GM12891 (cell line): ENCODE measurements at regions not wholly inside any gene's neighbourhood (a gene's known extent, or its start where the extent isn't known, plus 50 kb on each side); places are given as distances from the start of the nearest gene placed in this dataset.

ENCODE experiments used
- DNase-seq: peaks from one replicate; pipeline ENCODE4 v3.0.0; 2011; ENCODE audit warnings: low spot score; ENCODE audit not compliant: insufficient read length
- FAIRE-seq: peaks from 2 replicates; lab custom pipeline; 2011; peaks lifted over from hg19 to GRCh38; lab: Jason Lieb, UNC
- PAX5 ChIP-seq: IDR thresholded peaks from 2 replicates; pipeline ENCODE4 v1.6.1; 2011; ENCODE audit warnings: low read length, moderate library complexity, mild to moderate bottlenecking; ENCODE audit not compliant: insufficient read depth, severe bottlenecking
- POLR2A ChIP-seq: IDR thresholded peaks from 2 replicates; pipeline ENCODE4 v1.6.1; 2011; ENCODE audit warnings: low read depth, low read length, control low read depth
- POLR2AphosphoS5 ChIP-seq: IDR thresholded peaks from 2 replicates; pipeline ENCODE4 v1.6.1; 2011; ENCODE audit warnings: low read depth, low read length, control low read depth
- POU2F2 ChIP-seq: IDR thresholded peaks from 2 replicates; pipeline ENCODE4 v1.6.1; 2011; ENCODE audit warnings: low read depth, mild to moderate bottlenecking, control low read depth, low read length, moderate library complexity
- SPI1 ChIP-seq: IDR thresholded peaks from 2 replicates; pipeline ENCODE4 v1.6.1; 2011; ENCODE audit warnings: low read depth, low read length, control low read depth
- TAF1 ChIP-seq: IDR thresholded peaks from 2 replicates; pipeline ENCODE4 v1.6.1; 2011; ENCODE audit warnings: low read depth, low read length, control low read depth

DNA sequence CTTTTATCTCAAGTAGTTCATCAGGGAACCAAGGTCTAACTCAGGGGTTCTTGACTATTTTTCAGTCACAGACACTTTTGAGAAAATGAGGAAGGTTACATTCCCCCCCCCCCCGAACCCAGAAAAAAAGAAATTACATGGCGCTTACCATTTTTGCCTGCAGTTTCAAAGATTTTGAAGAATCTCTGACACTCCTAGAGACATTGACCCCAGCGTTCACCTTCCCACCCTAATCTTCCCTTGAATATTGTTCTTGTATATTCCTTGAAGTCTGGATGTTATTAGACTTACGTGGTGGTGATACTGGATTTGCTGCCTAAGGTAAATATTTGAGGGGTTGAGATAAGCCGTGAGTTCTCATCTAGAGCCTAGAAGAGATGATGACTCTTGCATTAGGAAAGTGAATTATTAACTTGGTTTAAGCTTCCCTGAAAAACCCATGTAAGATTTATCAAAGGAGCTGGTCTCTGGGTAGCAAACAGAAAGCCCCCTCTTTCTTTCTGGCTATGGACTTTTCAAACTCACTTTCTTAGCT is 245.7 kb upstream of the FOXK1 start:
- no peak for FAIRE-seq
- no peak for DNase-seq
- TF ChIP-seq POLR2AphosphoS5 (no peak), SPI1 (no peak), PAX5 (no peak), POLR2A (no peak), TAF1 (no peak), POU2F2 (no peak)

DNA sequence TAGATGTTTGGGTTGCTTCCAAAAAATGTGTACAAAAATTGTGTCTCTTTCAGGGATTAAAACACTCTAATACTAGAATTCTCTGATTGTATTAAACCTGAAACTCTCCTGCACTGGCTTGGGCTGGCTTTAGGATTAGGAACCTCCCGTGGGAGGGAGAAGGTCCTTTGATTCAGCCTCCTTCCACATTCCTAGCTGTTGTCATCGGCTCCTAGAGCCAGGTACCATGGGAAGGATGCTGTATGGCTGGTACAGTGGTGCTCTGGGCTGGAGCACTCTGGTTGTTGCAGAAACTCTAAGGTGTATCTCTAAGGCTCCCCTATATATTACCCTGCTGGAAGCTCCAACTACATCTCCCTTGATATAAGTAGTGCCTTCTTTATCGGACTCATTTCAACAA is 245.2 kb upstream of the FOXK1 start:
- no peak for TF ChIP-seq PAX5
- TF ChIP-seq POLR2AphosphoS5: no peak
- TF ChIP-seq POLR2A: no peak
- no peak for TF ChIP-seq POU2F2
- TF ChIP-seq TAF1: no peak
- TF ChIP-seq SPI1: no peak
- DNase-seq (no peak), FAIRE-seq (no peak)

DNA sequence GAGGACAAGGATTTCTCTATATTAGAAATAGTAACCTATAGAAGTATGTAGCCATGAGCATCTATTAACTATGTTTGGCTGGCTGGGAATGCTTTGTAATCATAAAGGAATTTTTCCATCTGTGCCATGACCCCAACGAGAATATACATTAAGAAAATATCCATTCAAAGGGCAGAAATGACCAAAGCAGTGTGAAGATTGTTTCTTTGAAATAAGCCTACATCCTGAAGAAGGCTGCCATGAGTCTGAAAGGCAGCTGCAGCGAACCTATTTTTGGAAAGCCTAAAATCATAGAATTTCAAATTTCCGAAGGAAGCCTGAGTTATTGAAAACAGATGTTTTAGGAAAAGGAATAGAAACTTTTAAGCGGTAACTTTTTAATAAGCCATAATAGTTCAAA is 244.2 kb upstream of the FOXK1 start:
- no peak for FAIRE-seq
- TF ChIP-seq POU2F2: no peak
- TF ChIP-seq TAF1: no peak
- TF ChIP-seq PAX5: no peak
- TF ChIP-seq POLR2A: no peak
- no peak for TF ChIP-seq POLR2AphosphoS5
- TF ChIP-seq SPI1: no peak
- no peak for DNase-seq

DNA sequence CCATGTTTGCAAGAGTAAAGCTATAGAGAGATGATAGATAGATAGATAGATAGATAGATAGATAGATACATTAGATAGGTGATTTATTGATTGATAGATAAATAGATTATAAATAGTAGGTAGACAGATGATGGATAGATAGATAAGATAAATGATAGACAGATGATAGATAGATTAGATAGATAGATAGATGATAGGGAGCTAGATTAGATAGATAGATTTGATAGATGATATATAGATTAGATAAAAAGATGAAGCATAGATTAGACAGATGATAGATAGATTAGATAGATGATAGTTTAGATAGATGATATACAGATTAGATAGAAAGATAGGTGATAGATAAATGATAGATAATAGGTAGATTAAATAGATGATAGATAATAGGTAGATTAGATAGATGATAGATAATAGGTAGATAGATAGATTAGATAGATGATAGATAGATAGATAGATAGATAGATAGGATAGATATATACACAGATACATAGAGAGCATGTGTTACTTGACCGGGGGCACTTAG is 243.3 kb upstream of the FOXK1 start:
- FAIRE-seq (no peak), DNase-seq (no peak)
- TF ChIP-seq POLR2A: no peak
- no peak for TF ChIP-seq SPI1
- TF ChIP-seq PAX5: no peak
- TF ChIP-seq POLR2AphosphoS5: no peak
- no peak for TF ChIP-seq TAF1
- no peak for TF ChIP-seq POU2F2

DNA sequence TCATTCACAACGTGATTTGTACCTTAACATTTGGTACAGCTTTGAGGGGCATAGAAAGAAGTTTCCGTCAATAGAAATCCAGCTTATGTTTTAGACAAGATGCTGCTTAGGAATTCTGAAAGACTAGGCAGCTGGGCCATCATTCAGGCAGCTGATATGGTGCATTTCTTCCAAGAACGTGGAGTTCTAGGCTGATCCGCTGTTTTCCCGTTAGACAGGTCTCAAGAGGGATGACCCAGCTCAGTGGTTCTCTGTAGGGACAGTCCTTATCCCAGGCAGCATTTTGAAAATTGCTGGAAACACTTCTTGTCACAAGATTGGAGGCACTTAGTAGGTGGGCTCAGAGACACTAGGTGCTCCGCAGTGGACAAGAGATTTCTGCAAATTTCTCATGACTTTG is 242.7 kb upstream of the FOXK1 start:
- FAIRE-seq: no peak
- TF ChIP-seq SPI1 (no peak), TAF1 (no peak), POLR2A (no peak), POLR2AphosphoS5 (no peak), PAX5 (no peak), POU2F2 (no peak)

DNA sequence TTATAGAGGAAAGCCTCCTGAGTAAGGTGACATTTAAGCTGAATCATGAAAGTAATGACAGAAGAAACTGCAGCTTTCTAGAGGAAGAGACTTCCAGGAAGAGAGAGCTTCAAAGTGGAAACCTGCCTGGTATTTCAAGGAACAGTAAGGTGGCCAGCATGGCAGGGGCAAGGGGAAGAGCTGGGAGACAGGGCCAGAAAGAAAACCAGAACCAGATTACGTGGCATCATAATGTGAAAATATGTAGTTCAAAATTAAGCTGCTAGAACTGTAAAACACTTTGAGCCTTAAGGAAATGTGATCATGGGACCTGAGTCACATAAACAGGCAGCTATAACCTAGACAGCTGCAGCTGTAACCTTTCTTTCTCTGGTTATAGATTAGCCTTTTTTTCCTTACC is 238.0 kb upstream of the FOXK1 start:
- TF ChIP-seq POLR2AphosphoS5 (no peak), SPI1 (no peak)
- no peak for FAIRE-seq
- DNase-seq: no peak

More for the DNA sequence above, 242.7 kb upstream of the FOXK1 start:
- DNase-seq: no peak

DNA sequence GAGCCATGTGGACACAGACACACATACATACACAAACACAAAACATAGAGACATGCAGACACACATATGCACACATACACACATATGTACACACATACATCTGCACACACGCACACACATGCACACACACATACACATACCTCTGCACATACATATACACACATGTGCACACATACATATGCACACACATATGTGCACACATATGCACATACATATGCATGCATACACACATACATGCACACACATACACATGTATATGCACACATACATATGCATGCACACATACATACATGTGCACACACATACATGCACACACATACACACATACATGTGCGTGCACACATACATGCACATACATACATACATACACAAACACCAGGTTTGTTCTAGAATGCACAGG is 236.3 kb upstream of the FOXK1 start:
- no peak for TF ChIP-seq TAF1
- FAIRE-seq: peak; percentile 13
- no peak for DNase-seq

DNA sequence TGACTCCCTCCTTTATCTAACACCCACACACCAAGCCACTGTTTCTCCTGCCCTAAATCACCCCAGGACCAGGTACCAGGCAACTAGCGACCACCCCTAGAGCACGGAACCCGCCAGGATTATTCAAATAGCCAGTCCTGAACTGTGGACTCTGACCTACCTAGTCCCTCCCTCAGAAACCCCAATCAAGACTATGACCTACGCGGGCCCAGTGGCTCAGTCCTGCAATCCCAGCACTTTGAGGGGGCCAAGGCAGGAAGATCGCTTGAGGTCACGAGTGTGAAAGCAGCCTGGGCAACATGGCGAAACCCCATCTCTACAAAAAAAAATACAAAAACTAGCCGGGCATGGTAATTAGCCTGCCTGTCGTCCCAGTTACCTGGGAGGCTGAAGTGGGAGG is 232.8 kb upstream of the FOXK1 start:
- FAIRE-seq (no peak), DNase-seq (no peak)
- TF ChIP-seq POLR2AphosphoS5 (no peak), SPI1 (no peak), POU2F2 (no peak), PAX5 (no peak), POLR2A (no peak), TAF1 (no peak)

DNA sequence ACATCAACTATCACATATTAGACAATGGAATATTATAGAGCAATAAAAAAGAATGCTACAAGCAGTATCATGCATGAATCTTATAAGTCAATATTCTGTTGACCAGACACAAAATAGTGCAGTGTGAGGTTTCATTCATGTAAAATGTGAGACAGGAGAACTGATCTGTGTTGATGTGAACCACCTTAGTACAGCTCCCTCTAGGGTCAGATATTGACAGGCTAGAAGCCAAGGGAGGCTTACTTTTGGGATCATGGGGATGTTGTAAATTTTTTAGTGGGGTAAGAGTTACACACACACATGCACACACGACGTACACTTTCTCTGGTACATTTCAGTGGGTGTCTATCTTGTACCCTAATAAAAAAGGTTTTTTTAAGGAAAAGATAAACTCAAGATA is 231.6 kb upstream of the FOXK1 start:
- no peak for DNase-seq
- FAIRE-seq: no peak
- TF ChIP-seq PAX5 (no peak), POU2F2 (no peak), POLR2AphosphoS5 (no peak), POLR2A (no peak), TAF1 (no peak), SPI1 (no peak)

DNA sequence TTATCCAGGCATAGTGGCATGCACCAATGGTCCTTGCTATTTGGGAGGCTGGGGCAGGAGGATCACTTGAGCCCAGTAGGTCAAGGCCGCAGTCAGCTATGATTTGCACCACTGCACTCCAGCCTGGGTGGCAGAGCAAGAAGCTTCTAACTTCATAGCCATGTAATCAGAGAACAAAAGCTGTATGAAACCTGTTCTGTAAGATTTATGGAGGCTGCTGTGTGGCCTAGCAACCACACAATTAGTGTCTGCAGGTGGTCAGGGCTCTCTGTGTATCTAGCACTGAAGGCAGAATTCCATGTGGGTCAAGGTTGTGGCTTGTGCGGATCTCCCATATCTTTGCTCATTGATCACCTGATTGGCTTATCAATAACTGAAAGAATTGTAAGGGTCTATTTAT is 221.5 kb upstream of the FOXK1 start:
- FAIRE-seq: no peak
- DNase-seq: no peak
- no peak for TF ChIP-seq TAF1
- no peak for TF ChIP-seq PAX5
- TF ChIP-seq SPI1: no peak
- TF ChIP-seq POU2F2: no peak
- no peak for TF ChIP-seq POLR2AphosphoS5
- no peak for TF ChIP-seq POLR2A

DNA sequence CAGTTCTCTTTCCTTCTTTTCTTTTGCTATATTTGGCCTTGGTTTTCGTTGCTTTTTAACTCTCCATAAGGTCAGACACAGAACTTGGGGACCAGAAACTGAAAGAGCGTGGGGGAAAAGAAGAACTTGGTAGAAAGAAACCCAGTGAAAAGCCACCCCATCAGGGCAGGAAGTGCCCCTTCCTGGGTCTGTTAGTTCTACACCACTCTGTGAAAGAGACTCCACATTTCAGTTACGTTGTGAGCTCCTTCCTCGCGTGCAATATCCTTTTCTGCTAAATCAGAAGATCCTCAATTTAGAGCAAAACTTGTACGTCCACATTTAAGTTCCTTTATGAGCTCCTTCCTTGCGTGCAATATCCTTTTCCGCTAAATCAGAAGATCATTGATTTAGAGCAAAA is 220.6 kb upstream of the FOXK1 start:
- no peak for DNase-seq
- TF ChIP-seq POLR2A (no peak), POU2F2 (no peak)
- no peak for FAIRE-seq
